ENCODE measurements at regions not wholly inside any gene's neighbourhood (a gene's known extent, or its start where the extent isn't known, plus 50 kb on each side); places are given as distances from the start of the nearest gene placed in this dataset.

DNA sequence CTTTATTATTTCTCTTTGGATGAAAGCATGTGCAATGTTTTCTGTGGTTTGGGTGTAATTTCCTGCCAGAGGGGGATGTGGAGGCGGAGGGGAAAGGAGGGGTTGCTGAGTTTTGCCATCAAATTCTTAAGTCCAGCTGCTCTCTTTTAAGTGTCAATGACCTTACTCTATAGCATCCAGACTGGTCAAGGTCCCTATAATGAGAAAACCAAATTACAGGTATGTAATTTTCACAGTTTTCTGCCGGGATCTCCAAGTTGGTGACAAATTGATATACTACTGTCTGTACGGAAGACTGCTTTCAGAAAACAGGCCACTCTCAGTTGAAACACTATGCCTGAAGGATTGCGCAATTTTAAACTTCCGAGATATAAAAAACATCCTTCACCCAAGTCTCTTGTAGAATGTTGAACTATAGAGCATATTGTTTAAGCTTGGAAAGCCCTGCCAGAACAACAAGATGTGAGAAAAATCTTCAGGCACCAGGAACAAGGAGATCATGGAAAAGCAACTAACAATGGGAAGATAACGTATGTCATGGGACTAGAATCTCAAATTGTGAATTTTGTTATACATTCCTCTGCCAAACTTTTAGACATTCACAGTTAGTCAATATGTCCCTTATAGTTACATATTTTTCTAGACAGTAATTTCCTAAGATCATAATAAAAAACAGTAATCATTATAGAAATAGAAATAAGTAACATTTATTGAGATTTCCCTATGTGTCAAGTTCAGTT, 300.7 kb upstream of the SATB1 start:
- no peaks in the 10 kb centered on the region for H3K4me1 ChIP-seq (ENCODE audit: insufficient read depth, low read length)
- no peak overlapping the region for H3K27ac ChIP-seq (ENCODE audit: low read depth, low read length)
- H3K36me3 ChIP-seq (ENCODE audit: insufficient read depth, low read length) = no peaks in the 10 kb centered on the region
- H2AFZ ChIP-seq (ENCODE audit: low read length) = no peak overlapping the region
- no peaks in the 10 kb centered on the region for H3K27me3 ChIP-seq (ENCODE audit: insufficient read depth, low read length)
- DNase-seq (ENCODE audit: insufficient read length, low spot score, missing footprints) = no peak
- no peak overlapping the region for H3K4me2 ChIP-seq (ENCODE audit: insufficient read depth, low read length)
- H3K79me2 ChIP-seq (ENCODE audit: insufficient read depth, low read length) = no peaks in the 10 kb centered on the region
- peaks cover under 1% of the 10 kb centered on the region for H3K9me3 ChIP-seq (ENCODE audit: low read depth, low read length)
- TF ChIP-seq, protein P1, sequence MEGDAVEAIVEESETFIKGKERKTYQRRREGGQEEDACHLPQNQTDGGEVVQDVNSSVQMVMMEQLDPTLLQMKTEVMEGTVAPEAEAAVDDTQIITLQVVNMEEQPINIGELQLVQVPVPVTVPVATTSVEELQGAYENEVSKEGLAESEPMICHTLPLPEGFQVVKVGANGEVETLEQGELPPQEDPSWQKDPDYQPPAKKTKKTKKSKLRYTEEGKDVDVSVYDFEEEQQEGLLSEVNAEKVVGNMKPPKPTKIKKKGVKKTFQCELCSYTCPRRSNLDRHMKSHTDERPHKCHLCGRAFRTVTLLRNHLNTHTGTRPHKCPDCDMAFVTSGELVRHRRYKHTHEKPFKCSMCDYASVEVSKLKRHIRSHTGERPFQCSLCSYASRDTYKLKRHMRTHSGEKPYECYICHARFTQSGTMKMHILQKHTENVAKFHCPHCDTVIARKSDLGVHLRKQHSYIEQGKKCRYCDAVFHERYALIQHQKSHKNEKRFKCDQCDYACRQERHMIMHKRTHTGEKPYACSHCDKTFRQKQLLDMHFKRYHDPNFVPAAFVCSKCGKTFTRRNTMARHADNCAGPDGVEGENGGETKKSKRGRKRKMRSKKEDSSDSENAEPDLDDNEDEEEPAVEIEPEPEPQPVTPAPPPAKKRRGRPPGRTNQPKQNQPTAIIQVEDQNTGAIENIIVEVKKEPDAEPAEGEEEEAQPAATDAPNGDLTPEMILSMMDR (IDR thresholded peaks at IDR 0.05; ENCODE audit: extremely low read depth, low read depth, low read length) = no peak
- H3K4me3 ChIP-seq (ENCODE audit: insufficient read depth, low read length) = no peak overlapping the region
- no peaks in the 10 kb centered on the region for H4K20me1 ChIP-seq (ENCODE audit: insufficient read depth, low read length)

DNA sequence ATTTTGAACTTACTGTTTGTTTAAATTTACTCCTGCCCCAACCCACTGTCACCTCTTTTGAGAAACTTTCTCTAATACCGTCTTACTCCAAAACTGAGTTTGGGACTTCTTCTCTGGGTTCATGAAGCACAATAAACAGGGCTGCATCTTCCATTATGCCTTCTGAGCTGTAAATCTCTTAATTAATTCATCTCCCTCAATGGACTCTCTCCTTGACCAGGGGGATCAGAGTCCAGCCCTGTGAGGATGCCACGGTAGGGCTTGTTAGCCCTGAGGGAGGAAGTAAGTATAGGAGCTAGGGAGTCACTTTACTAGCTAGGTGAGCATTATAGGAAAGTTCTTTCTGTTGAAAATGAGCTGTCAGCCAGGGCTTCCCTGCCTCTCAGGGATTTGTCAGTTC, 299.3 kb upstream of the SATB1 start:
- H3K36me3 ChIP-seq (ENCODE audit: insufficient read depth, low read length) = no peaks in the 10 kb centered on the region
- no peak overlapping the region for H2AFZ ChIP-seq (ENCODE audit: low read length)
- H3K27ac ChIP-seq (ENCODE audit: low read depth, low read length) = no peak overlapping the region
- H3K9me3 ChIP-seq (ENCODE audit: low read depth, low read length) = peaks cover 2% of the 10 kb centered on the region
- no peaks in the 10 kb centered on the region for H4K20me1 ChIP-seq (ENCODE audit: insufficient read depth, low read length)
- no peak overlapping the region for H3K4me2 ChIP-seq (ENCODE audit: insufficient read depth, low read length)
- no peaks in the 10 kb centered on the region for H3K4me1 ChIP-seq (ENCODE audit: insufficient read depth, low read length)
- no peaks in the 10 kb centered on the region for H3K79me2 ChIP-seq (ENCODE audit: insufficient read depth, low read length)
- DNase-seq (ENCODE audit: insufficient read length, low spot score, missing footprints) = no peak
- TF ChIP-seq, protein P1 (IDR thresholded peaks at IDR 0.05; ENCODE audit: extremely low read depth, low read depth, low read length) = no peak
- no peak overlapping the region for H3K4me3 ChIP-seq (ENCODE audit: insufficient read depth, low read length)
- no peaks in the 10 kb centered on the region for H3K27me3 ChIP-seq (ENCODE audit: insufficient read depth, low read length)

DNA sequence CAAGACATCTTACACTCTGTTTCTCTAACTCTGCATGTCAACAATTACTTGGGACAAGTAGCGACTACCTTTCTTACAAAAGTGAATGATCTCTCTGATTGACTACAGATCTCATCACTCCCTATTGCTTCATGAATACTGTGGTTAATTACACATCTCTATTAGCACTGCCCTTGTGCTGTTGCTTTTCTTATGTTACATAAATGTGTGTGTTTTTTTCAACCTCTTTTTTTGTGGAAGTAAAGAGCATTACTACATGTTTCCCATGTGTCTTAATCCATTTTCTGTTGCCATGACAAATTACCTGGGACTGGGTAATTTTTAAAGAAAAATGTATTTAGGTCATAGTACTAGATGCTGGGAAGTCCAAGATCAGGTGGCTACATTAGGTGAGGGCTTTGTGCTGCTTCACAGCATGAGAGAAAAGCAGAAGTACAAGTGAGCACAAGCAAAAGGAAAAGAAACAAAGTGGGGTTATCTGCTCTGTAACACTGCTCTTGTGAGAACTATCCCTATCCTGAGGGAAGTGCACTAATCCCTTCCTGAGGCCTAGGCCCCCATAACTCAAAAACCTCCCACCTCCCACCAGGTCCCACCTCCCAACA, 298.2 kb upstream of the SATB1 start:
- DNase-seq (ENCODE audit: insufficient read length, low spot score, missing footprints) = no peak
- H3K9me3 ChIP-seq (ENCODE audit: low read depth, low read length) = peaks cover 2% of the 10 kb centered on the region
- H2AFZ ChIP-seq (ENCODE audit: low read length) = no peak overlapping the region
- no peak overlapping the region for H3K27ac ChIP-seq (ENCODE audit: low read depth, low read length)
- H3K4me2 ChIP-seq (ENCODE audit: insufficient read depth, low read length) = no peak overlapping the region
- H3K4me1 ChIP-seq (ENCODE audit: insufficient read depth, low read length) = no peaks in the 10 kb centered on the region
- TF ChIP-seq, protein P1 (IDR thresholded peaks at IDR 0.05; ENCODE audit: extremely low read depth, low read depth, low read length) = no peak
- no peaks in the 10 kb centered on the region for H3K27me3 ChIP-seq (ENCODE audit: insufficient read depth, low read length)
- H4K20me1 ChIP-seq (ENCODE audit: insufficient read depth, low read length) = no peaks in the 10 kb centered on the region
- H3K4me3 ChIP-seq (ENCODE audit: insufficient read depth, low read length) = no peak overlapping the region
- no peaks in the 10 kb centered on the region for H3K36me3 ChIP-seq (ENCODE audit: insufficient read depth, low read length)
- H3K79me2 ChIP-seq (ENCODE audit: insufficient read depth, low read length) = no peaks in the 10 kb centered on the region

DNA sequence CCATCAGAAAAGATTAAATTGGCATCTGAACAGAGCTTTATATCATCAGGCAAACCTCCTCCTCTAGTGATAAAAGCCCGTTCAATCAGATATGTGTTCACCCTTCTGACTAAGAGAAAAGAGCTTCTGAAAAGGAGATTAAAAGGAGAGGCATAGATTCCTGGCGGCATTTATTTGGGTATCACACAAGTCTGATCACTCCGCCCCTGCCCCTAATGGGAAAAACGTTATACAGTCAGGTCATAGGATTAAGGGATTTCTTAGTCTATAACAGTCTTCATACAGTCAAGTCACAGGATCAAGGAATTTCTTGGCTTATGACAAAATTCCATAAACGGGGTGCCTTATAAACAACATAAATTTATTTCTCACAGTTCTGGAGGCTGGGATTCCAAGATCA, 295.4 kb upstream of the SATB1 start:
- no peaks in the 10 kb centered on the region for H3K27me3 ChIP-seq (ENCODE audit: insufficient read depth, low read length)
- no peak for DNase-seq (ENCODE audit: insufficient read length, low spot score, missing footprints)

More for the DNA sequence above, 295.4 kb upstream of the SATB1 start:
- H2AFZ ChIP-seq (ENCODE audit: low read length) = no peak overlapping the region
- no peak overlapping the region for H3K27ac ChIP-seq (ENCODE audit: low read depth, low read length)
- TF ChIP-seq, protein P1 (IDR thresholded peaks at IDR 0.05; ENCODE audit: extremely low read depth, low read depth, low read length) = no peak
- H3K4me1 ChIP-seq (ENCODE audit: insufficient read depth, low read length) = no peaks in the 10 kb centered on the region
- no peak overlapping the region for H3K4me3 ChIP-seq (ENCODE audit: insufficient read depth, low read length)
- H4K20me1 ChIP-seq (ENCODE audit: insufficient read depth, low read length) = no peaks in the 10 kb centered on the region
- H3K36me3 ChIP-seq (ENCODE audit: insufficient read depth, low read length) = no peaks in the 10 kb centered on the region
- no peaks in the 10 kb centered on the region for H3K79me2 ChIP-seq (ENCODE audit: insufficient read depth, low read length)
- H3K9me3 ChIP-seq (ENCODE audit: low read depth, low read length) = peaks cover 2% of the 10 kb centered on the region
- H3K4me2 ChIP-seq (ENCODE audit: insufficient read depth, low read length) = no peak overlapping the region

Measured in osteoblast (primary cell).